Cardiac muscle cell (in vitro differentiated cells and primary cell): ENCODE measurements at regions not wholly inside any gene's neighbourhood (a gene's known extent, or its start where the extent isn't known, plus 50 kb on each side); places are given as distances from the start of the nearest gene placed in this dataset.

Source experiments
- DNase-seq, 2 donors: peaks; one replicate each; pipeline versions ENCODE4 v3.0.0 to v3.0.0-alpha.2; 2010 to 2017; ENCODE audit warnings: low read depth in 1 of 2, low spot score in 1 of 2
- H3K27ac ChIP-seq: fragments of 200-600 bp; sonication (generic); 2 replicates; pipeline ENCODE4 v1.5.1; 2016
- H3K27me3 ChIP-seq: fragments of 200-600 bp; sonication (generic); 2 replicates; pipeline ENCODE4 v1.6.0; 2016; ENCODE audit warnings: control low read depth
- H3K36me3 ChIP-seq: fragments of 200-600 bp; sonication (generic); 2 replicates; pipeline ENCODE4 v1.5.1; 2016; ENCODE audit warnings: control low read depth
- H3K4me1 ChIP-seq: fragments of 200-600 bp; sonication (generic); 2 replicates; pipeline ENCODE4 v1.8.1; 2017; ENCODE audit warnings: low read depth, mild to moderate bottlenecking, mixed run types
- H3K4me3 ChIP-seq: fragments of 200-600 bp; sonication (generic); 2 replicates; pipeline ENCODE4 v1.5.1; 2016; ENCODE audit warnings: mild to moderate bottlenecking
- H3K9me3 ChIP-seq: fragments of 200-600 bp; sonication (generic); 2 replicates; pipeline ENCODE4 v1.5.1; 2017; ENCODE audit warnings: low read depth, mild to moderate bottlenecking, control low read depth
- CTCF ChIP-seq: IDR thresholded peaks from 2 replicates; pipeline ENCODE4 v1.5.1; 2012; ENCODE audit warnings: low read depth, mild to moderate bottlenecking, low read length

- no peak for TF ChIP-seq CTCF
- H3K4me3 ChIP-seq: no peak overlapping the region
Measured at GRCh38 chr11:70778883-70779282, 380.6 kb downstream of the CTTN start.

GRCh38 chr11:70779433-70780245 is 381.3 kb downstream of the CTTN start:
- H3K27ac ChIP-seq: no peak overlapping the region
- H3K4me1 ChIP-seq: no peaks in the 10 kb centered on the region
- no peaks in the 10 kb centered on the region for H3K36me3 ChIP-seq
- no peaks in the 10 kb centered on the region for H3K9me3 ChIP-seq
- H3K4me3 ChIP-seq: no peak overlapping the region
- TF ChIP-seq CTCF: no peak
- no peaks in the 10 kb centered on the region for H3K27me3 ChIP-seq
- DNase-seq: no peak

More at GRCh38 chr11:70778883-70779282, 380.6 kb downstream of the CTTN start:
- H3K4me1 ChIP-seq: no peaks in the 10 kb centered on the region
- H3K36me3 ChIP-seq: no peaks in the 10 kb centered on the region
- no peak for DNase-seq
- H3K9me3 ChIP-seq: no peaks in the 10 kb centered on the region
- H3K27me3 ChIP-seq: no peaks in the 10 kb centered on the region
- H3K27ac ChIP-seq: no peak overlapping the region

- TF ChIP-seq CTCF: no peak
- Histone ChIP-seq H3K4me1 (no peaks in the 10 kb centered on the region), H3K36me3 (no peaks in the 10 kb centered on the region), H3K27me3 (no peaks in the 10 kb centered on the region), H3K4me3 (no peak overlapping the region), H3K27ac (no peak overlapping the region), H3K9me3 (no peaks in the 10 kb centered on the region)
- no peak for DNase-seq
Measured at GRCh38 chr11:70780246-70780535, 381.9 kb downstream of the CTTN start.

GRCh38 chr11:70782401-70782913 is 384.1 kb downstream of the CTTN start:
- no peak for TF ChIP-seq CTCF
- H3K27me3 ChIP-seq: no peaks in the 10 kb centered on the region
- no peaks in the 10 kb centered on the region for H3K9me3 ChIP-seq
- H3K36me3 ChIP-seq: no peaks in the 10 kb centered on the region
- no peak overlapping the region for H3K27ac ChIP-seq
- no peaks in the 10 kb centered on the region for H3K4me1 ChIP-seq
- no peak overlapping the region for H3K4me3 ChIP-seq
- no peak for DNase-seq

- Histone ChIP-seq H3K27me3 (no peaks in the 10 kb centered on the region), H3K4me1 (no peaks in the 10 kb centered on the region), H3K27ac (no peak overlapping the region), H3K9me3 (no peaks in the 10 kb centered on the region), H3K36me3 (no peaks in the 10 kb centered on the region), H3K4me3 (no peak overlapping the region)
- DNase-seq: no peak
- TF ChIP-seq CTCF: no peak
Measured at GRCh38 chr11:70783356-70783755, 385.0 kb downstream of the CTTN start.
